NCI-H2171 treated with DMSO at 0.1 percent for 48 hours (cell line): ENCODE measurements at regions not wholly inside any gene's neighbourhood (a gene's known extent, or its start where the extent isn't known, plus 50 kb on each side); places are given as distances from the start of the nearest gene placed in this dataset.
"Not testable (repeated sequence)": the region's sequence is repeated elsewhere in the genome, so short reads cannot be mapped to it uniquely, and the experiment has no call there.

Source experiments
- DNase-seq: peaks from one replicate; lab custom pipeline; 2025; lab: John Stamatoyannopoulos, UW

GRCh38 chr13:44704811-44705210 lies 128.7 kb upstream of the TSC22D1 start:
- not testable (repeated sequence) for DNase-seq

- no peak for DNase-seq
Observed at GRCh38 chr13:44703371-44703770, 127.2 kb upstream of the TSC22D1 start.

GRCh38 chr13:44698066-44698465 lies 121.9 kb upstream of the TSC22D1 start:
- DNase-seq = no peak

- DNase-seq = no peak
Observed at GRCh38 chr13:44697058-44697457, 120.9 kb upstream of the TSC22D1 start.

- no peak for DNase-seq
Observed at GRCh38 chr13:44695520-44695919, 119.4 kb upstream of the TSC22D1 start.

DNA sequence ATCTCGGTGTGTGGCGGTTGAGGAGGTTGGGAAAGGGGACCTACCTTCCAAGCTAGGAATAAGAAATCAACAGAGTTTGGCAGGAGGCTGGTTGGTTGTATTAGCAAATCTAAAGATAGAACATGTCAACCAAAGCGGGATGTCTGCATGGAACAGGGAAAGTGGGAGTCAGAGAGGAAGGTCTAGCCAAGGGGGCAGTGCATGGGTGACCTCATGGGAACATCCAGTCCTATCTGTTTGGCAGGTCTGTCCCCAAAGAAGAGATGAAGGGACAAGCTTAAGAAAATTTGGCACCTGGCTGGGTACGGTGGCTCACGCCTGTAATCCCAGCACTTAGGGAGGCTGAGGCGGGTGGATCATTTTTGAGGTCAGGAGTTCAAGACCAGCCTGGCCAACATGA lies 118.7 kb upstream of the TSC22D1 start:
- no peak for DNase-seq

- DNase-seq = no peak
Observed at GRCh38 chr13:44694291-44694690, 118.2 kb upstream of the TSC22D1 start.

DNA sequence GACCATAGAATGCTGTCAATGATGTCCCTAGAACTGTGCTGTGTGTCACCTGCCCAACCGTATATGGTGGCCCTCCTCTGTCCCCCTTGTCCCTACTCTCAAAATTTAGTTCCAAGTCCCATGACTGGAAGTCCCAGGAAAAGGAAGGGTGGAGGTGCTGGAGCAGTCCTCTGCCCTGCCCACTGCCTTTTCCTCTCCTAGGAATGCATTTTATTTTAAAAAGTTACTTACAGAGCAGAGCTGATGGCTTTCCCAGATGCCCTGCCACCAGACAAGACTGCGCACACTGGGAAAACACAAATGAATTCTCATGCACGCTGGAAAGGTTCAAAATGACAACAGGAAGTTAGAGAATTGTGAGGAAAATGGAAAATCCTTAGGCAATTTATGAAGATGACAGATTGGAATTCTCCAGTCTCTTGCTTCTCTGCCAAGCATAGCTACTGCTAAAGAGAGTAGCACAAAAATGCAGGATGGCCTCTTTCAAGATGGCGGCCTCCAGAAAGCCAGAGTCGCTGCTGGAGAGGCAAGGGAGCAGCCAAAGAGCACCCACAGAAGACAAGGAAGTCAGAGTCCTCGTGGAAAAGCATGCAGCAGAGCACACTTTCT lies 117.1 kb upstream of the TSC22D1 start:
- DNase-seq = no peak

- DNase-seq = no peak
Observed at GRCh38 chr13:44692173-44692713, 116.1 kb upstream of the TSC22D1 start.

DNA sequence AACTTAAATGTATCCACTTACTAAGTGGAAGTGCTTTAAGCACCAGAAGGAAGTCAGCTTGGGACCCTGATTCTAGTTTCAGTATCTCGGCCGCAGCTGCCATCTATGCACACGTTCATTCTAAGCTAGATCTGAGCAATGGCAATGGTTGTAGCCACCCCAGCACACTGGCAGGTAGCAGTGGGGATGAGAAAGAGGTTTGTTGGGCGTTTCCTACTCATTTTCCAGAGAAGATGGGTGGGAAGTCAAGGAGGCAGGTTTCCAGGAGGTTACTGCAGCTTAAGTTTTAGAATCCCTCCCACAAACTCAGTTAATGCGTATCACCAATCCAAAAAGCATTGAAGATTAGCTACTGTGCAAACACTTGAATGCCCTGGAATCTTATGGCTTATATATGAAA lies 114.2 kb upstream of the TSC22D1 start:
- no peak for DNase-seq

DNA sequence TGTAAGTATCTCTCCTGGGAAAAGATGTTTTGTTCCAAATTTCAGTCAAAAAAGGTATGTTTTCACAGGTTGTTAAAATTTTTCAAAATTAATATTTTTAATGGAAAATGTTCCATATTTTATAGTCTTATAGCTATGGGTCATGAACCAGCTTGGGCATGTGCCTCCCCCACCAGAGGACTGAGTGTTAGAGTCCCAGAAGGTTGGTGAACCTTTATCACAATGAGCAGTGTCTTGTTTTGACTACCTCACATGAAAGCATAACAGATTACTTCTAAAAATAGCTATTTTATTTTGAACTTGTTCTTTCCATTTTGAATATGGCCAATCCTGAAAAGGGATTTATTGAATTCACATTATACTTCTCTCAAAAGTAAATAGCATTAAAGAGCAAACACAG lies 112.5 kb upstream of the TSC22D1 start:
- DNase-seq = no peak

DNA sequence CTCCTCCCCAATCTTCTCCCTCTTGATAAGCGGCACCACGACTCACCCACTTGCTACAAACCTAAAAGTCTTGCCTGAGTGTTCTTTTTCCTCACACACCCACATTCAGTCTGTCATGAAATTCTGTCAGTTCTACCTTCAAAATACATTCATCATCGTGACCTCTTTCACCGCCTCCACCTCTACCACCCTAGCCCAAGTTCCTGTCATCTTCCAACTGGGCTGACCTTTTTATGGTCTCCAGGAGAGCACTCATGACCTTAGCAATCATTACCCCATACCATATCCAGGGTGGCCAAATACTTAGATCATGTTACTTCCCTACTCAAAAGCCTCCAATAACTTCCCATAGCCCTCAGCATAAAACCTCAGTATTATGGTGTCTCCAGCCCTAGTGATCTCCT lies 110.4 kb upstream of the TSC22D1 start:
- no peak for DNase-seq

DNA sequence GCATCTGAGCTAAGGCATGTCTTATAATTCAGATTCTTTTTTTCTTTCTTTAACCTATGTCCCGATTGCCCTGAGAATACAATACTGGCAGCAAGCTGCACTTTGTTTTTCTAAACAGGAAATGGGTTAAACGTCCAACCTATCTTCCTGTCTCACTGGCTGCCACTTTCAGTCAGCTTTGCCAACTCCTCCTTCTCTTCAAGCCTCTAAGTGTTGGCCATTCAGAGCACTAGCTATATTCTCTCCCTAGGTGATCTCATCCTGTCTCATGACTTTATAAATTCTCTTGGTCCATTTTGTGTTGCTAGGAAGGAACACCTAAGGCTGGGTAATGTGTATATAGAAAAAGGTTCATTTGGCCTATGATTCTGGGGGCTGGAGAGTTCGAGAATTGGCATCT lies 109.5 kb upstream of the TSC22D1 start:
- no peak for DNase-seq

DNA sequence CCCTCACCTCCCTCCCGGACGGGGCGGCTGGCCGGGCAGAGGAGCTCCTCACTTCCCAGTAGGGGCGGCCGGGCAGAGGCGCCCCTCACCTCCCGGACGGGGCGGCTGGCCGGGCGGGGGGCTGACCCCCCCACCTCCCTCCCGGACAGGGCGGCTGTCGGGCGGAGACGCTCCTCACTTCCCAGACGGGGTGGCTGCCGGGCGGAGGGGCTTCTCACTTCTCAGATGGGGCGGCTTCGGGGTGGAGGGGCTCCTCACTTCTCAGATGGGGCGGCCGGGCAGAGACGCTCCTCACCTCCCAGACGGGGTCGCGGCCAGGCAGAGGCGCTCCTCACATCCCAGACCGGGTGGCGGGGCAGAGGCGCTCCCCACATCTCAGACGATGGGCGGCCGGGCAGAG lies 106.3 kb upstream of the TSC22D1 start:
- not testable (repeated sequence) for DNase-seq

DNA sequence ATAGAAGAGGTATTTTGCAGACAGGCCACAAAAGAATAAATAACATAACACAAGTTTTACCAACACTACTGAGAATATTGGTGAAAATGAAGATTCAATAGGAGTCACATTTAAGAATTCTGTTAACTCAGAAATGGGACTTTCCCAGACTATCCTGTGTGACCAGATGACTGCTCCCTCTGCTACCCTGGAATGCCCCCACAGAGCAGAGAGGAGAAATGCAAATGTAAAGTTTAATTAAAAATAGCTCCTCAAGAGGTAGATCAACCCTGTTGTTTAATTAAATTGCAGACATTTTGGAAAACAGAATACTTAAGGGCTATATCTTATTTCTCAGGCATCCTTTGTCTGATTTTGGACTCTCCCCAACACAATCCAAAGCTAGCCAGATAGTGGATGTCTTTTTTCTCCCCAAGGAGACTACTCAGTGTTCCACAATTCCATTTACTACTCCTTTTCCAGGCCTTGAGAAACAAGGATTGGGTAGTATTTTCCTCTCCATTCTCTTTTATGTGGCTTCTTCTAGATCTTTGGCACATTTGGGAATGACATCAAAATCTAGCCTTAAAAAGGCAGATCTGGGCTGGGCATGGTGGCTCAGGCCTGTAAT lies 104.7 kb upstream of the TSC22D1 start:
- no peak for DNase-seq

- no peak for DNase-seq
Observed at GRCh38 chr13:44679597-44679996, 103.5 kb upstream of the TSC22D1 start.

GRCh38 chr13:44678197-44678596 lies 102.1 kb upstream of the TSC22D1 start:
- DNase-seq = no peak

GRCh38 chr13:44676534-44676933 lies 100.4 kb upstream of the TSC22D1 start:
- DNase-seq = no peak

- no peak for DNase-seq
Observed at GRCh38 chr13:44669534-44669933, 93.4 kb upstream of the TSC22D1 start.

- DNase-seq = no peak
Observed at GRCh38 chr13:44668688-44669087, 92.6 kb upstream of the TSC22D1 start.

DNA sequence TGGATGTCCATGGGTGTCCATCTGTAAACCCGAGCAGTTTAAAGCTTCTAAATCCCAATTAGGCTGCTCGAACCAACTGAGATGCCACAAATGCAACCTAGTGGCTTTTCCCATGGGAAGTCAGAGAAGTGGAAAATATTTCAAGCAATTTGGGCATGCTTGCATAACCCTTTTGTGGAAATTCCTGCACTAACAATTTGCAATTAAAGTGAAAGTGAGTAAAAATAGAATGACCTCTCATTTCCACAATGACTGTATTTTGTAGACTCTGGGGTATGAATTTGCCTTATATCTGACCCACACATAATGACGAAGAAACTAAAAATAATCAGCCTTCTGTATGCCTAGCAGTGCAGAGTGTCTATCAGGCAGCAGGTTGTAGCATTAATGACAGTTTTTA lies 91.8 kb upstream of the TSC22D1 start:
- no peak for DNase-seq

DNA sequence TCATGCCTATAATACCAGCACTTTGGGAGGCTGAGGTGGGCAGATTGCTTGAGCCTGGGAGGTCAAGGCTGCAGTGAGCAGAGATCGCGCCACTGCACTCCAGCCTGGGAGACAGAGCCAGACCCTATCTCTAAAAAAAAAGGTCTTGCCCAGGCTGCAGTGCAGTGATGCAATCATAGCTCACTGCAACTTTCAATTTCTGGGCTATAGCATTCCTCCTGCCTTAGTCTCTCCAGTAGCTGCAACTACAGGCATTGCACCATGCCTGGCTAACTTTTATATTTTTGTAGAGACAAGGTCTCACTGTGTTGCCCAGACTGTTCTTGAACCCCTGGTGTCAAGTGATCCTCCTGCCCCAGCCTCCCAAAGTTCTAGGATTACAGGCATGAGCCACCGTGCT lies 90.4 kb upstream of the TSC22D1 start:
- DNase-seq = not testable (repeated sequence)

DNA sequence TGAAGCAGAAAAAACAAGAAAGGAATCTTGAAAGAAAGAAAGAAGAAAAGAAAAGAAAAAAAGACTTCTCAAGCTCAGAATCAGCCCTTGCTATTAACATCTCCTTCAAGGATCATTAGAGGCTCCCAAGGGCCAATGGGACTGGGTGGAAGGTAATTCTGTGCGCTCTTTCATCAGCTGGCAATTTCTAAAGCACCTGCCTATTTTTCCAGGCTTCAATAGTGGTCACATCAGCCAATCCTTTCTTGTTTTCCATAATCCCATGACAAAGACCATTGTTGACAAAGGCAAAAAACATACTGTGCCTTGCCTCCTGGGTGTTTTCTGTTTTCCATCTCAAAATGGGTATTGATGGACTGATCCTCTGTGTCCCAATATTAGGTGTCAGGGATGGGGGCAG lies 88.2 kb upstream of the TSC22D1 start:
- DNase-seq = no peak

- no peak for DNase-seq
Observed at GRCh38 chr13:44662515-44662914, 86.4 kb upstream of the TSC22D1 start.
